Keratinocyte (primary cell): ENCODE measurements at regions not wholly inside any gene's neighbourhood (a gene's known extent, or its start where the extent isn't known, plus 50 kb on each side); places are given as distances from the start of the nearest gene placed in this dataset.

ENCODE experiments used
- DNase-seq: peaks from one replicate; pipeline ENCODE4 v3.0.0-alpha.2; 2011; ENCODE audit warnings: low read depth, missing footprints, low spot score
- FAIRE-seq: peaks from 2 replicates; lab custom pipeline; 2011; peaks lifted over from hg19 to GRCh38; lab: Jason Lieb, UNC
- H2AFZ ChIP-seq: 2 replicates; pipeline ENCODE4 v1.6.0; 2012; ENCODE audit warnings: low read length, control low read depth, inconsistent platforms; ENCODE audit not compliant: control insufficient read depth
- H3K27ac ChIP-seq: 2 replicates; pipeline ENCODE4 v1.5.1; 2011; ENCODE audit warnings: low read length; ENCODE audit not compliant: control insufficient read depth, insufficient read depth
- H3K27me3 ChIP-seq: 3 replicates; pipeline ENCODE4 v1.6.0; 2011; ENCODE audit warnings: low read length; ENCODE audit not compliant: control insufficient read depth, insufficient read depth; ENCODE audit errors: extremely low read depth
- H3K36me3 ChIP-seq, 2 experiments: 2 replicates in 1 of 2; 3 replicates in 1 of 2; pipeline ENCODE4 v1.5.1; 2011; ENCODE audit warnings: low read length in 2 of 2, mild to moderate bottlenecking in 1 of 2; ENCODE audit not compliant: control insufficient read depth in 2 of 2, insufficient read depth in 2 of 2; ENCODE audit errors: extremely low read depth in 1 of 2
- H3K4me1 ChIP-seq: 3 replicates; pipeline ENCODE4 v1.5.1; 2011; ENCODE audit warnings: low read length; ENCODE audit not compliant: control insufficient read depth, insufficient read depth; ENCODE audit errors: extremely low read depth
- H3K4me2 ChIP-seq: 3 replicates; pipeline ENCODE4 v1.6.0; 2011; ENCODE audit warnings: low read depth, low read length; ENCODE audit not compliant: control insufficient read depth, insufficient read depth; ENCODE audit errors: extremely low read depth
- H3K4me3 ChIP-seq, 3 experiments: fragments of 200-600 bp in 1 of 3; sonication (generic) in 1 of 3; 2 replicates in 2 of 3; 3 replicates in 1 of 3; pipeline ENCODE4 v1.5.1; 2011 to 2016; ENCODE audit warnings: low read length in 3 of 3, mild to moderate bottlenecking in 3 of 3, control low read depth in 2 of 3, inconsistent platforms in 1 of 3, low read depth in 1 of 3, mixed read lengths in 1 of 3, mixed run types in 1 of 3, moderate library complexity in 1 of 3; ENCODE audit not compliant: control insufficient read depth in 2 of 3, insufficient read depth in 2 of 3; ENCODE audit errors: extremely low read depth in 1 of 3
- H3K79me2 ChIP-seq: 2 replicates; pipeline ENCODE4 v1.6.0; 2012; ENCODE audit warnings: low read length; ENCODE audit not compliant: control insufficient read depth, insufficient read depth
- H3K9ac ChIP-seq: 3 replicates; pipeline ENCODE4 v1.6.0; 2011; ENCODE audit warnings: low read length; ENCODE audit not compliant: control insufficient read depth, insufficient read depth; ENCODE audit errors: extremely low read depth
- H3K9me1 ChIP-seq: 3 replicates; pipeline ENCODE4 v1.6.0; 2011; ENCODE audit warnings: low read length; ENCODE audit not compliant: control insufficient read depth, insufficient read depth; ENCODE audit errors: extremely low read depth
- H3K9me3 ChIP-seq: 2 replicates; pipeline ENCODE4 v1.5.1; 2012; ENCODE audit warnings: low read depth, low read length; ENCODE audit not compliant: control insufficient read depth
- H4K20me1 ChIP-seq: 3 replicates; pipeline ENCODE4 v1.6.0; 2011; ENCODE audit warnings: low read length; ENCODE audit not compliant: control insufficient read depth, insufficient read depth; ENCODE audit errors: extremely low read depth
- EZH2 ChIP-seq: IDR thresholded peaks from one replicate; pipeline ENCODE4 v1.6.1; 2012; ENCODE audit warnings: inconsistent platforms, mild to moderate bottlenecking, low read length, moderate library complexity
- dilution Hi-C: fragments of 300-500 bp; cut with MboI; formaldehyde crosslinking; loops from one replicate; pipeline ENCODE4 v1.7.0; 2020; ENCODE audit warnings: low sequenced_read_pairs; ENCODE audit not compliant: extremely low pct_ligation_motif_present
- TF ChIP-seq, protein P1 (sequence below), 3 experiments: IDR thresholded peaks in 1 of 3; conservative IDR thresholded peaks in 1 of 3; optimal IDR thresholded peaks in 1 of 3; 2 replicates in 2 of 3; 3 replicates in 1 of 3; pipeline versions ENCODE3 to v1.5.1; 2011; ENCODE audit warnings: low read length in 3 of 3, mild to moderate bottlenecking in 3 of 3, moderate library complexity in 2 of 3, control low read depth in 1 of 3, inconsistent platforms in 1 of 3; ENCODE audit not compliant: insufficient read depth in 2 of 3; ENCODE audit errors: extremely low read depth in 1 of 3

DNA sequence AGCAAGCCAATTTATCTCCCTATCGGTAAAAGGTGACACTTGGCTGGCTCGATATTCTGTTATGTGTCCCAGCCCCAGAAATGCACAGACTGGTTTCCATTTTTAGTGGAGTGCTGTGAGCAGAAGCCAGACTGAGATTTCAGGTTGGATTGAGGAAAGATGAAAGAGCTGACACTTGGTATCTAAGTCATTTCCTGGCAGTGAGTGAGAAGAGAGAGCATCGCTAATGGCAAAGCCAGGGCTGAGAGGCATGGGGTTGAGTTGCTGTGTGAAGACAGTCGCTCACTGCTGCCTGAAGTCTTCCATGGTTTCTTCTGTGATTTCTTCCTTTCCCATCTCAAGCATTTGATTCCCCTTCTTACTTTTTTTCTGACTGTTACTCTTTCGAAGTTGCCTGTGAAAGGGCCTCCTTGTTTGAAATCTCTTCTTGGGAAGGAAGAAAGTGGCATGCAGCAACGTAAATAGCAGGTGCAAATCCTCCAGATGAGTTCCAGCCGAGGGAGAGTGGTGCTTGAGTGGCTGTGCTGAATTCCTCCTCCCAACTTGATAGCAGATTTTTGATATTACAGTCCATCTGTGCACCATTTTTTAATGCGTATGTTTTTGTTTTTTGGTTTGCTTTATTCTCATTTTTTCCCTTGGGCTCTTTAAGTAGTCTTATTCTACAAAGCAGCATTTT lies 109.2 kb upstream of the LIMCH1 start:
- Histone ChIP-seq H3K79me2 (no peaks in the 10 kb centered on the region), H3K9ac (no peak overlapping the region), H3K4me2 (no peak overlapping the region), H3K27me3 (no peaks in the 10 kb centered on the region), H3K4me3 (no peak overlapping the region), H3K27ac (no peak overlapping the region), H3K9me3 (no peaks in the 10 kb centered on the region), H3K36me3 (no peaks in the 10 kb centered on the region), H2AFZ (no peak overlapping the region), H3K9me1 (no peaks in the 10 kb centered on the region), H4K20me1 (no peaks in the 10 kb centered on the region), H3K4me1 (no peaks in the 10 kb centered on the region)
- DNase-seq (no peak), FAIRE-seq (no peak)
- dilution Hi-C loops, result no loop called here
- TF ChIP-seq, protein P1, sequence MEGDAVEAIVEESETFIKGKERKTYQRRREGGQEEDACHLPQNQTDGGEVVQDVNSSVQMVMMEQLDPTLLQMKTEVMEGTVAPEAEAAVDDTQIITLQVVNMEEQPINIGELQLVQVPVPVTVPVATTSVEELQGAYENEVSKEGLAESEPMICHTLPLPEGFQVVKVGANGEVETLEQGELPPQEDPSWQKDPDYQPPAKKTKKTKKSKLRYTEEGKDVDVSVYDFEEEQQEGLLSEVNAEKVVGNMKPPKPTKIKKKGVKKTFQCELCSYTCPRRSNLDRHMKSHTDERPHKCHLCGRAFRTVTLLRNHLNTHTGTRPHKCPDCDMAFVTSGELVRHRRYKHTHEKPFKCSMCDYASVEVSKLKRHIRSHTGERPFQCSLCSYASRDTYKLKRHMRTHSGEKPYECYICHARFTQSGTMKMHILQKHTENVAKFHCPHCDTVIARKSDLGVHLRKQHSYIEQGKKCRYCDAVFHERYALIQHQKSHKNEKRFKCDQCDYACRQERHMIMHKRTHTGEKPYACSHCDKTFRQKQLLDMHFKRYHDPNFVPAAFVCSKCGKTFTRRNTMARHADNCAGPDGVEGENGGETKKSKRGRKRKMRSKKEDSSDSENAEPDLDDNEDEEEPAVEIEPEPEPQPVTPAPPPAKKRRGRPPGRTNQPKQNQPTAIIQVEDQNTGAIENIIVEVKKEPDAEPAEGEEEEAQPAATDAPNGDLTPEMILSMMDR (optimal IDR thresholded peaks at IDR 0.05 in 1 of 3, IDR thresholded peaks at IDR 0.05 in 1 of 3, conservative IDR thresholded peaks at IDR 0.05 in 1 of 3; ENCODE audit: extremely low read depth in 1 of 3, insufficient read depth in 2 of 3, low read length in 3 of 3), result no peak
- no peak for TF ChIP-seq EZH2

DNA sequence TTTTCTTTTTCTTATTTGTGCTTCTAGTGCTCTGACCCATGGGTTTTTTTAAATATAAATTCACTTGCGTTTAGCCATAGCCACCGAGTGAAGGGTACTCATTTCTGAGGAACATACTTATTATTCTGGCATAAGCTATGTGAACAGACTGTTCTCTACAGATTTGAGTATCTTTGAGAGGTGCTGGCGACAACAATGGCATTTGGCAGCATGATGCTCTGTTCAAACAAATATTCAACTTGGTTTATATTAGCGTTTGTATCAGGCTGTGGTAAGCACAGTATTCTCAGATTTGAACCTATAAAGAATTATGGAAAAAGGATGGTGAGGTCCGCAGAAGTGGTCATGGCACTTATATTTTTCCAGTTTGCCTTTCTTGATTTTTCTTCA lies 108.7 kb upstream of the LIMCH1 start:
- H3K4me2 ChIP-seq, result no peak overlapping the region
- H3K9me1 ChIP-seq, result no peaks in the 10 kb centered on the region
- TF ChIP-seq EZH2, result no peak
- TF ChIP-seq, protein P1 (optimal IDR thresholded peaks at IDR 0.05 in 1 of 3, IDR thresholded peaks at IDR 0.05 in 1 of 3, conservative IDR thresholded peaks at IDR 0.05 in 1 of 3; ENCODE audit: extremely low read depth in 1 of 3, insufficient read depth in 2 of 3, low read length in 3 of 3), result no peak
- H3K4me1 ChIP-seq, result no peaks in the 10 kb centered on the region
- no peaks in the 10 kb centered on the region for H3K79me2 ChIP-seq
- no peak overlapping the region for H3K9ac ChIP-seq
- dilution Hi-C loops, result no loop called here
- FAIRE-seq (no peak), DNase-seq (no peak)
- H3K27ac ChIP-seq, result no peak overlapping the region
- H3K36me3 ChIP-seq, result no peaks in the 10 kb centered on the region
- H4K20me1 ChIP-seq, result no peaks in the 10 kb centered on the region
- no peak overlapping the region for H2AFZ ChIP-seq
- no peaks in the 10 kb centered on the region for H3K27me3 ChIP-seq
- no peak overlapping the region for H3K4me3 ChIP-seq
- H3K9me3 ChIP-seq, result no peaks in the 10 kb centered on the region
